ENCODE measurements at regions not wholly inside any gene's neighbourhood (a gene's known extent, or its start where the extent isn't known, plus 50 kb on each side); places are given as distances from the start of the nearest gene placed in this dataset.

GRCh38 chr6:74073999-74074398 is 378.0 kb downstream of the CD109 start:
- no peak for TF ChIP-seq MYBL2 (IDR thresholded peaks at IDR 0.05; ENCODE audit: low read depth)
- TF ChIP-seq MYBL2 (CRISPR knock-in tag; IDR thresholded peaks at IDR 0.05; ENCODE audit: borderline replicate concordance) = no peak
- no peak for TF ChIP-seq POLR2AphosphoS5 (IDR thresholded peaks at IDR 0.05; ENCODE audit: control insufficient read depth, insufficient read depth, low read depth, low read length)
- TF ChIP-seq TRIM24 (IDR thresholded peaks at IDR 0.05) = no peak
- TF ChIP-seq CHAMP1 (IDR thresholded peaks at IDR 0.05) = no peak
- TF ChIP-seq MYC (IDR thresholded peaks at IDR 0.05; ENCODE audit: low read depth, low read length) = no peak
- no peak for TF ChIP-seq MYC (CRISPR knock-in tag; IDR thresholded peaks at IDR 0.05; ENCODE audit: borderline replicate concordance, low read depth)
- TF ChIP-seq NFIC (IDR thresholded peaks at IDR 0.05) = no peak

Measured in K562 (cell line).